Activated CD8-positive, alpha-beta T cell treated with anti-CD3 and anti-CD28 coated beads for 36 hours (primary cell): ENCODE measurements at regions not wholly inside any gene's neighbourhood (a gene's known extent, or its start where the extent isn't known, plus 50 kb on each side); places are given as distances from the start of the nearest gene placed in this dataset.

Experiments used
- ATAC-seq: fragments of 200-7000 bp; cut with Tn5 transposase; one replicate; pipeline ENCODE4 v1.10.0; 2021; ENCODE audit warnings: mild to moderate bottlenecking, moderate library complexity
- CTCF ChIA-PET: fragments of 350-600 bp; sonication (Branson Sonifier 250); formaldehyde crosslinking; loops from one replicate; lab custom pipeline; 2021; ENCODE audit warnings: antibody characterized with exemption; lab: Charles Lee
- POLR2A ChIA-PET: fragments of 350-600 bp; sonication (Branson Sonifier 250); formaldehyde crosslinking; loops from one replicate; lab custom pipeline; 2021; ENCODE audit warnings: antibody characterized with exemption; lab: Charles Lee
- DNase-seq: peaks from one replicate; pipeline ENCODE4 v3.0.0-alpha.2; 2020
- H3K27ac Mint-ChIP-seq: one replicate; pipeline ENCODE4 v1.8.0; 2021; ENCODE audit warnings: mild to moderate bottlenecking, mixed read lengths
- H3K27me3 Mint-ChIP-seq: one replicate; pipeline ENCODE4 v1.8.0; 2021; ENCODE audit warnings: mixed read lengths
- H3K36me3 Mint-ChIP-seq: one replicate; pipeline ENCODE4 v1.8.0; 2021; ENCODE audit warnings: low read depth, mixed read lengths
- H3K4me1 Mint-ChIP-seq: one replicate; pipeline ENCODE4 v1.8.0; 2021; ENCODE audit warnings: low read depth, mixed read lengths
- H3K4me3 Mint-ChIP-seq: one replicate; pipeline ENCODE4 v1.8.0; 2021; ENCODE audit warnings: mild to moderate bottlenecking, moderate library complexity, mixed read lengths
- H3K9me3 Mint-ChIP-seq: one replicate; pipeline ENCODE4 v1.8.0; 2021; ENCODE audit warnings: mixed read lengths
- intact Hi-C: fragments of 100-400 bp; cut with micrococcal nuclease; formaldehyde crosslinking; loops from one replicate; pipeline ENCODE4 v1.10.0; 2022
- TF ChIP-seq, protein P1 (sequence below): fragments of 200-600 bp; IDR thresholded peaks from one replicate; pipeline ENCODE4 v1.8.0; 2022; ENCODE audit warnings: antibody characterized with exemption, mild to moderate bottlenecking

DNA sequence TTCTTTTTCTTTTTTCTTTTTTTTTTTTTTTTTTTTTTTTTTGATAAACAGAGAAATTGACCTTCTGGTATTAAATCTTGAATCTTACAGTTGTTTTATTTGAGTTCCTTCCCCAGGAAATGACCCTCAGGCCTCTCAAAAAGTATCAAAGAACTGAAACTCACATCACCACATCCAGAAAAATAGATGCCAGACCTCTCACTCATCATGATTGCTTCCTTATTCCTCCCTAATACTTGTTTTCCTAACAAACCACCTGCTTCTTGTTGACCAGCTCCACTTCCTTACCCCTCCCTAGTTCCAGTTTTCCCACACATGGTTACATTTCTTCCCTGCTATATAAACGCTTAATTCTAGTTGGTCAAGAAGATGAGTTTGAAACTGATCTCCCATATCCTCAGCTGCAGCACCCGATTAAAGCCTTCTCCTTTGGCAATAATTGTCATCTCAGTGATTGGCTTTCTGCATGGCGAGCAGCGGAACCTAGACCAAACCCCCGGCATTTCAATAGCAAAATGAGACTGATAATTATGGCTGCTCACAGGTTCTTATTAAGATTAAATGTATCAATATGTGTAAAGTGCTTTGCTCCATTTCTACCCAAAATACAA, 681.1 kb upstream of the AUTS2 start:
- Mint-ChIP-seq H3K9me3 (peaks cover 20% of the 10 kb centered on the region), H3K27me3 (no peaks in the 10 kb centered on the region), H3K4me1 (no peaks in the 10 kb centered on the region), H3K4me3 (no peak overlapping the region), H3K36me3 (no peaks in the 10 kb centered on the region), H3K27ac (no peak overlapping the region)
- intact Hi-C loops = no loop called here
- ChIA-PET CTCF (no interaction called here), POLR2A (no interaction called here)
- TF ChIP-seq, protein P1, sequence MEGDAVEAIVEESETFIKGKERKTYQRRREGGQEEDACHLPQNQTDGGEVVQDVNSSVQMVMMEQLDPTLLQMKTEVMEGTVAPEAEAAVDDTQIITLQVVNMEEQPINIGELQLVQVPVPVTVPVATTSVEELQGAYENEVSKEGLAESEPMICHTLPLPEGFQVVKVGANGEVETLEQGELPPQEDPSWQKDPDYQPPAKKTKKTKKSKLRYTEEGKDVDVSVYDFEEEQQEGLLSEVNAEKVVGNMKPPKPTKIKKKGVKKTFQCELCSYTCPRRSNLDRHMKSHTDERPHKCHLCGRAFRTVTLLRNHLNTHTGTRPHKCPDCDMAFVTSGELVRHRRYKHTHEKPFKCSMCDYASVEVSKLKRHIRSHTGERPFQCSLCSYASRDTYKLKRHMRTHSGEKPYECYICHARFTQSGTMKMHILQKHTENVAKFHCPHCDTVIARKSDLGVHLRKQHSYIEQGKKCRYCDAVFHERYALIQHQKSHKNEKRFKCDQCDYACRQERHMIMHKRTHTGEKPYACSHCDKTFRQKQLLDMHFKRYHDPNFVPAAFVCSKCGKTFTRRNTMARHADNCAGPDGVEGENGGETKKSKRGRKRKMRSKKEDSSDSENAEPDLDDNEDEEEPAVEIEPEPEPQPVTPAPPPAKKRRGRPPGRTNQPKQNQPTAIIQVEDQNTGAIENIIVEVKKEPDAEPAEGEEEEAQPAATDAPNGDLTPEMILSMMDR = no peak
- DNase-seq (no peak), ATAC-seq (no peak)

DNA sequence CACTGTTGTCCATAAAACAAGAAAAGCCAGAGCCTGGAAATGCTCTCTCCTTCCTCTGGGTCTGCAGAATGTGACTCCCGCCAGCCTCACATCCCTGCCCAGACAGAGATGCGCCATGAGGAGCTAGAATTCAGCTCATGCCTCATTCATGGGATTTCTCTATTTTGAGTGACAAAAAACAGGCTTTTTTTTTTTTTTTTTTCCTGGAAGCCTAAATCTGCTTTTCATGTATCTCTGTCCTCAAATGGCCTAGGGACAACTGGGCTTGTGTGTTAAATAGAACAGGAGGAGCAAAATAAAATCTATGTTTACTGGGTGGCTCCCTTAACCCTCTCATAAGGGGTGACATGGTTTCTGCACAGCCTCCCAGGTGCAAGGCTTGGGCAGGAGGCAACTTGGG, 679.7 kb upstream of the AUTS2 start:
- TF ChIP-seq, protein P1 = no peak

DNA sequence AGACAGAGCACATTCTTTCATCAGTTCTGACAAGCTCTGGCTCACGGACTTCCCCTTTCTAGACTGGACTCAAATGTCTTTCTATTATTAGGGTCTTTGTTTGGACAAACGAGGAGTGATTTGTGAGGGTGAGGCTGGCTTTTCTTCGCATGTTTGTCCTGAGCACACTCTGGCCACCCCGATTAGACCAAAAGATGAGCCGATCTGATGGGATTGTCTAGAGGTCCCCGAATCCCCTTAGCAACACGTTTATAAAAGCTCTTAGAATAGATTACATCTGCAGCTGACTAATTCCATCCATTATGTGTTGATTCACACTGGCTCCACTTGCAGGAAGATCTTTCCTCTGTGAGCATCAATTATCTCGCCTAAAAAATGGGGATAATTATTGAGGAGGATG, 675.4 kb upstream of the AUTS2 start:
- no peak for DNase-seq
- no peak overlapping the region for H3K27ac Mint-ChIP-seq
- TF ChIP-seq, protein P1 = no peak
- H3K36me3 Mint-ChIP-seq = no peaks in the 10 kb centered on the region
- ChIA-PET POLR2A (no interaction called here), CTCF (no interaction called here)
- H3K27me3 Mint-ChIP-seq = no peaks in the 10 kb centered on the region
- intact Hi-C loops = no loop called here
- H3K4me3 Mint-ChIP-seq = no peak overlapping the region
- ATAC-seq = no peak
- no peaks in the 10 kb centered on the region for H3K4me1 Mint-ChIP-seq
- H3K9me3 Mint-ChIP-seq = peaks cover 20% of the 10 kb centered on the region

More for the DNA sequence above, 679.7 kb upstream of the AUTS2 start:
- Mint-ChIP-seq H3K27ac (no peak overlapping the region), H3K36me3 (no peaks in the 10 kb centered on the region), H3K4me3 (no peak overlapping the region), H3K9me3 (peaks cover 20% of the 10 kb centered on the region), H3K4me1 (no peaks in the 10 kb centered on the region), H3K27me3 (no peaks in the 10 kb centered on the region)
- ATAC-seq = no peak
- intact Hi-C loops = no loop called here
- ChIA-PET CTCF (no interaction called here), POLR2A (no interaction called here)
- DNase-seq = no peak

DNA sequence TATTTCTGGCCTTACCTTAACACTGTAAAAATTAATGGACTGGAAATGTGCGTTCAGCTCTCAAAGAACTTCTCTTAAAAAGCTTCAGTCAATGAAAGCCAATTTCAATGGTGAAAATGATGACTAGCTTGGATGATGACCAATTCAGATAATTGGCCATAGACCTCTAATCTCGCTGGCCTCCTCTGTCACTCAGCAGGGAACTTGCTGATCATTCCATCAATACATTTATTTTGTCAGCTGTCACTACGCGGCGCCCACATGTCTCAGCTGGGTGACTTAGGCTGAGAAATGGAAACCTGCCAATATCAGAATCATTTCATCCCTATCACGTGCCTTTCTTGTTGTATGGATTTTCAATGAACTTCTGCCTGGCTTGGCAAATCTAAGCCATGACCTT, 673.0 kb upstream of the AUTS2 start:
- intact Hi-C loops = no loop called here
- Mint-ChIP-seq H3K4me3 (no peak overlapping the region), H3K27me3 (no peaks in the 10 kb centered on the region), H3K27ac (no peak overlapping the region), H3K9me3 (peaks cover 19% of the 10 kb centered on the region), H3K4me1 (no peaks in the 10 kb centered on the region), H3K36me3 (no peaks in the 10 kb centered on the region)
- no peak for ATAC-seq
- TF ChIP-seq, protein P1 = no peak
- ChIA-PET CTCF (no interaction called here), POLR2A (no interaction called here)
- DNase-seq = no peak

DNA sequence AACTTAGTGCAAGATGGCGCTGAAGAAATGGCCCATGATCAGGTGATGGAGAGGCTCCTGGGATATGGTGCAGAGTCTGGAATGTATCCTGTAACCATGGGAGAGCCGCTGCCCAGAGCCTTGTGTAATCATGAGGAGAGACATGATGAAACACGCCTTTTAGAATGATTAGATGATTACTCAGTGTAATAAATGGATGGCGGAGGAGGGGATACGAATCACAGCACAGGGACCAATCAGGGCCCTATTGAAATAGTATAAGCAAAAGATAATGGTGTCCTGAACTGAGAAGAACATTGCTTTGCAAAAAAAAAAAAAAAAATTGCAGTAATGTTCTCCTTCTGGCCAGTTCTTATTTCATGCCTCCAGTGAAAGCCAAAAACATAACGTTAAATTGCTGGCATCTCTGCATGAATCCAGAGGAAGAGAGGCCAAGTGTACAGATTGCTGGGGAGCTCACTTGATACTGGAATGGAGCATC, 668.5 kb upstream of the AUTS2 start:
- H3K27me3 Mint-ChIP-seq = no peaks in the 10 kb centered on the region
- intact Hi-C loops = no loop called here

More for the DNA sequence above, 668.5 kb upstream of the AUTS2 start:
- Mint-ChIP-seq H3K4me1 (no peaks in the 10 kb centered on the region), H3K36me3 (no peaks in the 10 kb centered on the region), H3K4me3 (no peak overlapping the region), H3K9me3 (peaks cover 24% of the 10 kb centered on the region), H3K27ac (no peak overlapping the region)
- DNase-seq = no peak
- ATAC-seq = no peak
- ChIA-PET CTCF (no interaction called here), POLR2A (no interaction called here)
- TF ChIP-seq, protein P1 = no peak
